Gastroesophageal sphincter (tissue), 4 donors: ENCODE measurements at regions not wholly inside any gene's neighbourhood (a gene's known extent, or its start where the extent isn't known, plus 50 kb on each side); places are given as distances from the start of the nearest gene placed in this dataset.
A peak's percentile ranks its signal among the peaks of the same experiment; 100 is the strongest.

Source experiments
- ATAC-seq: fragments of 150-250 bp; one replicate; pipeline ENCODE4 v1.9.1; 2016; ENCODE audit warnings: mild to moderate bottlenecking, moderate library complexity
- H3K27ac ChIP-seq, 4 donors: fragments of 200-600 bp; sonication (generic) in 3 of 4; 1 replicate in 3 of 4; 2 replicates in 1 of 4; pipeline ENCODE4 v1.5.1; 2016 to 2019
- H3K27me3 ChIP-seq: fragments of 200-600 bp; sonication (generic); one replicate; pipeline ENCODE4 v1.5.1; 2019
- H3K36me3 ChIP-seq, 2 donors: fragments of 200-600 bp; sonication (generic); one replicate each; pipeline ENCODE4 v1.5.1; 2019; ENCODE audit warnings: control low read depth in 1 of 2
- H3K4me1 ChIP-seq, 3 donors: fragments of 200-600 bp; sonication (generic); 1 replicate in 2 of 3; 2 replicates in 1 of 3; pipeline ENCODE4 v1.5.1; 2016 to 2019; ENCODE audit warnings: control low read depth in 2 of 3
- H3K4me3 ChIP-seq, 2 donors: fragments of 200-600 bp; sonication (generic); one replicate each; pipeline ENCODE4 v1.5.1; 2019; ENCODE audit warnings: mild to moderate bottlenecking in 1 of 2, moderate library complexity in 1 of 2
- H3K9me3 ChIP-seq, 3 donors: fragments of 200-600 bp; sonication (generic); one replicate each; pipeline ENCODE4 v1.5.1; 2017 to 2019; ENCODE audit warnings: control low read depth in 2 of 3
- EP300 ChIP-seq: sonication (generic); formaldehyde crosslinking; IDR thresholded peaks from one replicate; pipeline ENCODE4 v1.6.1; 2017; ENCODE audit warnings: antibody characterized with exemption, mild to moderate bottlenecking
- POLR2A ChIP-seq, 2 donors: fragments of 450-650 bp; IDR thresholded peaks; one replicate each; pipeline ENCODE4 v1.6.1; 2017; ENCODE audit warnings: antibody characterized with exemption in 2 of 2, mild to moderate bottlenecking in 2 of 2, moderate library complexity in 1 of 2
- POLR2AphosphoS5 ChIP-seq: sonication (generic); formaldehyde crosslinking; IDR thresholded peaks from one replicate; pipeline ENCODE4 v1.6.1; 2017; ENCODE audit warnings: antibody characterized with exemption
- WGBS, 2 donors: methylation state at CpG; one replicate each; pipeline ENCODE4 v1.1.5; 2018; ENCODE audit warnings: low coverage in 1 of 2; 5-methylcytosine and 5-hydroxymethylcytosine counted together
- TF ChIP-seq, protein P1 (sequence below), 4 experiments: fragments of 200-600 bp in 2 of 4; fragments of 450-650 bp in 2 of 4; sonication (generic) in 1 of 4; IDR thresholded peaks; one replicate each; pipeline ENCODE4 v1.5.1; 2017 to 2019; ENCODE audit warnings: antibody characterized with exemption in 4 of 4, mild to moderate bottlenecking in 2 of 4, moderate library complexity in 2 of 4

DNA sequence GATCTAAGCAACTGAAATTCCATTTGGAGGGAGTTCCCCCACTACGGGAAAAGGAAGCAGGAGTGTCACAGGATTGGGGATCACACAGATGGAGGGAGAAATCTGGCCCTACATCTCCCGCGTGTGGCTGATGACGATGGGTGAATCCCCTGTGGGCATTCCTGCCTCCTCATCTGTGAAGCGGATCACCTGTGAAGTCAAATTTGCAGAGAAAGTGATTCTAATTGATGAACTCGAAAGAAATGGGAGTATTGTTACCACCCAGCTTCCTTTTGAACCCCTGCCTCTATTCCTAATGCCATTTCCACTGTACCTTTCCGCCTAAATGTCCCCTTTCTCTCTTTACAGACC is 92.0 kb downstream of the CMPK2 start:
- no peak overlapping the region for H3K4me3 ChIP-seq
- H3K9me3 ChIP-seq, result no peaks in the 10 kb centered on the region
- peaks cover 38% of the 10 kb centered on the region for H3K27me3 ChIP-seq
- H3K4me1 ChIP-seq, result peaks cover 0 to 7% (median 0%) of the 10 kb centered on the region in 3 donors
- WGBS, 2 donors, result 69 to 74% methylated on average over 7 of the region's 7 CpGs
- H3K27ac ChIP-seq, result no peak overlapping the region
- no peak for ATAC-seq
- no peak for TF ChIP-seq EP300
- TF ChIP-seq, protein P1, sequence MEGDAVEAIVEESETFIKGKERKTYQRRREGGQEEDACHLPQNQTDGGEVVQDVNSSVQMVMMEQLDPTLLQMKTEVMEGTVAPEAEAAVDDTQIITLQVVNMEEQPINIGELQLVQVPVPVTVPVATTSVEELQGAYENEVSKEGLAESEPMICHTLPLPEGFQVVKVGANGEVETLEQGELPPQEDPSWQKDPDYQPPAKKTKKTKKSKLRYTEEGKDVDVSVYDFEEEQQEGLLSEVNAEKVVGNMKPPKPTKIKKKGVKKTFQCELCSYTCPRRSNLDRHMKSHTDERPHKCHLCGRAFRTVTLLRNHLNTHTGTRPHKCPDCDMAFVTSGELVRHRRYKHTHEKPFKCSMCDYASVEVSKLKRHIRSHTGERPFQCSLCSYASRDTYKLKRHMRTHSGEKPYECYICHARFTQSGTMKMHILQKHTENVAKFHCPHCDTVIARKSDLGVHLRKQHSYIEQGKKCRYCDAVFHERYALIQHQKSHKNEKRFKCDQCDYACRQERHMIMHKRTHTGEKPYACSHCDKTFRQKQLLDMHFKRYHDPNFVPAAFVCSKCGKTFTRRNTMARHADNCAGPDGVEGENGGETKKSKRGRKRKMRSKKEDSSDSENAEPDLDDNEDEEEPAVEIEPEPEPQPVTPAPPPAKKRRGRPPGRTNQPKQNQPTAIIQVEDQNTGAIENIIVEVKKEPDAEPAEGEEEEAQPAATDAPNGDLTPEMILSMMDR (IDR thresholded peaks at IDR 0.05), result no peak
- TF ChIP-seq POLR2A (IDR thresholded peaks at IDR 0.05), result no peak
- TF ChIP-seq POLR2AphosphoS5, result no peak
- H3K36me3 ChIP-seq, result no peaks in the 10 kb centered on the region

DNA sequence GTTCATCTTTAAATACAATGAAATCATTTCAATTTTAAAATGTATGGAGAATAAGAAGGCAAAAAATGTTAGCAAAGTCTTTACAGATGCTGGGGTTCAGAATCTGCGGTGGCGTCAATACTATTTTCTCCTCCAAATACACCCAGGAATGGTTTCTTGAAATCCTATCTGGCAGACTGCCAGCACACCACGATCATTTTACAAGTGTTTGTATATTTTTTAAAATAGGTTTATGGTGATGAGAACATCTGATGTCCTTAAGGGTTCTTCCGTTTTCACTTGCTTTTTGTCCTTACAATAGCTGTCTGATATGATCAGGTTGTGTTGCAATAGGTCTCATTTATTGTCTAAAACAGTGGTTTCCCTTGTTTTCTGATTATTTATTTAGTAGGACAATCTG is 89.6 kb downstream of the CMPK2 start:
- Histone ChIP-seq H3K36me3 (no peaks in the 10 kb centered on the region), H3K4me3 (no peak overlapping the region), H3K9me3 (no peaks in the 10 kb centered on the region), H3K27ac (no peak overlapping the region), H3K4me1 (peaks cover 0 to 12% (median 0%) of the 10 kb centered on the region in 3 donors), H3K27me3 (peaks cover 33% of the 10 kb centered on the region)
- ATAC-seq, result no peak
- TF ChIP-seq POLR2AphosphoS5 (no peak), EP300 (no peak), POLR2A (IDR thresholded peaks at IDR 0.05) (no peak)
- TF ChIP-seq, protein P1 (IDR thresholded peaks at IDR 0.05), result no peak
- WGBS, 2 donors, result 74 to 75% methylated on average over 4 of the region's 4 CpGs

DNA sequence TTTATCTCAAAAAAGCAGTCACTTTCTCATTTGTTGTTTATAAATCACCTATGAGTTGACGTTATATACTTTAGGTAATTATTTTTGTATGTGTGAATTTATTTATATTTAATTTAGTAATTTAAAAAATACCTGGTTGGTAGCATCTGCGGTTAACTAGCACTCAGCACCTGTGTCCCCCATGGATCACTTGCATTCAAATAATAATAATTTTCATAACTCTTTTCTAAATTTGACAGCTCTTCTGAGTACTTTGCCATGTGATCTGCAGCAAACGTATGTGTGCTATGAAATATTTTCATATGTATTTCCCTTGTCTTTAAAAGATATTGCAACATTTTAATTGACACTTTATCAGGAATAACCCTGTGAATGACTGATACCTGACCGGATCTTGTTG is 88.1 kb downstream of the CMPK2 start:
- WGBS, 2 donors, result 76 to 84% methylated on average over 4 of the region's 4 CpGs
- no peak for ATAC-seq

DNA sequence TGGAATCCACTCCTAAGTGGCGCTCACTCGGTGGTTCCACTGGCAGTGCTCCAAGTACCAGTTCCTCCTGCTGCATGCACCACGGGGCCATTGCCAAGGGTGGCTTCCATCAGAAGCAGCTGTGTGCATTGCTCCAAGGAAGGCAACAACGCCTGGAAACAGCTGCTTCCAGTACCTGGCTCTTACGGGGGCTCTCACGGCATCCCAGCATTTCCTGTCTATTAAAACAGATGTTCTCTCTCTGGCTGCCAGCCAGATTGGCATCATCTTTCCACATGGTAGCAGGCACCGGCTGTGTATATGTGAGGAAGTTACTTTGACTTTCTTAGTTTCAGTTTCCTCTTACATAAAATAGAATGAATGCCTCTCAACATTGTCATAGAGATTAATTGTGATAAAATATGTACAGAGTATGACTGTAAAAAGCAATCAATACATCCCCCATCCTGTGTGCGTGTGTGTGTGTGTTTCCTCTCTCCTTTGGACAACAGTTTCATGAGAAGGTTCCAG is 84.9 kb downstream of the CMPK2 start:
- Histone ChIP-seq H3K4me3 (no peak overlapping the region), H3K9me3 (no peaks in the 10 kb centered on the region), H3K27me3 (peaks cover 9% of the 10 kb centered on the region), H3K27ac (no peak overlapping the region), H3K4me1 (peaks cover 0 to 9% (median 0%) of the 10 kb centered on the region in 3 donors), H3K36me3 (no peaks in the 10 kb centered on the region)
- TF ChIP-seq POLR2AphosphoS5 (peak; percentile 13), EP300 (no peak), POLR2A (IDR thresholded peaks at IDR 0.05) (no peak)
- TF ChIP-seq, protein P1 (IDR thresholded peaks at IDR 0.05), result no peak
- peak; percentile 64 for ATAC-seq
- 4 to 6% methylated on average over 2 of the region's 8 CpGs for WGBS, 2 donors

More for the DNA sequence above, 88.1 kb downstream of the CMPK2 start:
- no peaks in the 10 kb centered on the region for H3K9me3 ChIP-seq
- peaks cover 0 to 16% (median 0%) of the 10 kb centered on the region in 3 donors for H3K4me1 ChIP-seq
- peaks cover 28% of the 10 kb centered on the region for H3K27me3 ChIP-seq
- H3K27ac ChIP-seq, result no peak overlapping the region
- no peak overlapping the region for H3K4me3 ChIP-seq
- H3K36me3 ChIP-seq, result no peaks in the 10 kb centered on the region
- no peak for TF ChIP-seq EP300
- TF ChIP-seq, protein P1 (IDR thresholded peaks at IDR 0.05), result no peak
- no peak for TF ChIP-seq POLR2AphosphoS5
- no peak for TF ChIP-seq POLR2A (IDR thresholded peaks at IDR 0.05)

DNA sequence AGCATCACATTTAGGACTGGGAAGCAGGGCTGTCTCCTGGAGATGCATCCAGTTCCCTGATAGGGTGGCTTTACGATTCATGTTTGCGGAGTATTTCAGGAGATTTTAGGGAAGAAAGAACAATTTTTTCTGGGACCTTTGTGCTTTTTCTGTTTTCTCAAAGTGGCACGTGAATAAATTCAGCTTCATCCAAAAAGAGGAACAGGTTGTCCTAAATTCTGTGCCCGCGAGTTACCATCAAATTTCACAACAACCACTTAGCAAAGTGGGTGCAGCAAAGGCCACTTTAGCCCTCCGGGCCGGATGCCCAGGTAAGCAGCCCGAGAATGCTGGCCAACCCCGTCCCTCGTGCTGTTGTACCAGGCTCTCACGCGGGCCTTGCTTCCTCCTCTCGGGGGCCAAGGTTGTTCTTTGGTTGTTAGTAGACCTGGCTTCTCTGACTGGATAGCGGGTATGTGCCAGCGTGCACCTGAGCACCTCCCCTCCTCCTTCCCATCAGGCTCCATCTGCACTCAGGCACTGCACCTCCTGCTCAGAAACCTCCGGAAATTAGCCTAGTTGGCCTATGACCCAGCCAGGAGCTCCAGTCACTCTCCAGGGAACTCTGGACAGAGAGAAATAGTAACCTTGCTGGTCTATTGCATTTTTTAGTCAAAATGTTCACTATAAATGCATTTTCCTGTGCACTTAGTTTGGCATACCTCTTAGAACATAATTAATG is 83.0 kb downstream of the CMPK2 start:
- H3K27me3 ChIP-seq, result peaks cover 9% of the 10 kb centered on the region
- ATAC-seq, result no peak
- H3K36me3 ChIP-seq, result no peaks in the 10 kb centered on the region
- H3K4me1 ChIP-seq, result peaks cover 0 to 9% (median 0%) of the 10 kb centered on the region in 3 donors
- TF ChIP-seq, protein P1 (IDR thresholded peaks at IDR 0.05), result no peak
- TF ChIP-seq POLR2A (IDR thresholded peaks at IDR 0.05) (no peak), POLR2AphosphoS5 (no peak), EP300 (no peak)
- WGBS, 2 donors, result 93% methylated on average over 13 of the region's 16 CpGs; no CpG with 5 or more reads in 1 of the 2 donors
- no peak overlapping the region for H3K27ac ChIP-seq
- no peak overlapping the region for H3K4me3 ChIP-seq
- H3K9me3 ChIP-seq, result no peaks in the 10 kb centered on the region
